GM23338 (cell line): ENCODE measurements at regions not wholly inside any gene's neighbourhood (a gene's known extent, or its start where the extent isn't known, plus 50 kb on each side); places are given as distances from the start of the nearest gene placed in this dataset.

Experiments
- CREB1 ChIP-seq: fragments of 250-450 bp; sonication (Bioruptor Pico); IDR thresholded peaks from 2 replicates; pipeline ENCODE4 v1.5.0; 2020; ENCODE audit warnings: low read depth, mild to moderate bottlenecking, moderate library complexity
- CTCF ChIP-seq, 2 experiments: fragments of 200-600 bp in 1 of 2; sonication (generic) in 1 of 2; conservative IDR thresholded peaks; 2 replicates each; pipeline versions ENCODE4 v1.5.1 to v1.6.1; 2016 to 2017; ENCODE audit warnings: antibody characterized with exemption in 2 of 2, low read depth in 2 of 2, mild to moderate bottlenecking in 2 of 2, moderate library complexity in 1 of 2
- ETS1 ChIP-seq: IDR thresholded peaks from 2 replicates; pipeline ENCODE4 v1.6.1; 2016; ENCODE audit warnings: antibody characterized with exemption
- EZH2 ChIP-seq: fragments of 200-600 bp; sonication (generic); IDR thresholded peaks from one replicate; pipeline ENCODE4 v1.8.0; 2017; ENCODE audit warnings: antibody characterized with exemption, mild to moderate bottlenecking, low read depth; ENCODE audit not compliant: unreplicated experiment
- EZH2phosphoT487 ChIP-seq: fragments of 200-600 bp; sonication (generic); IDR thresholded peaks from one replicate; pipeline ENCODE4 v1.8.1; 2018; ENCODE audit warnings: antibody characterized with exemption; ENCODE audit not compliant: unreplicated experiment
- JUNB ChIP-seq: IDR thresholded peaks from one replicate; pipeline ENCODE4 v1.6.1; 2016; ENCODE audit warnings: antibody characterized with exemption; ENCODE audit not compliant: unreplicated experiment
- NANOG ChIP-seq: IDR thresholded peaks from 2 replicates; pipeline ENCODE4 v1.6.1; 2016; ENCODE audit warnings: antibody characterized with exemption, borderline replicate concordance
- POLR2AphosphoS5 ChIP-seq: IDR thresholded peaks from 2 replicates; pipeline ENCODE4 v1.6.1; 2016; ENCODE audit warnings: antibody characterized with exemption, low read depth
- REST ChIP-seq: IDR thresholded peaks from one replicate; pipeline ENCODE4 v1.6.1; 2018; ENCODE audit warnings: antibody characterized with exemption; ENCODE audit not compliant: unreplicated experiment
- ZNF114 ChIP-seq: fragments of 250-450 bp; sonication (Bioruptor Pico); IDR thresholded peaks from 2 replicates; pipeline ENCODE4 v1.5.0; 2020; ENCODE audit warnings: mild to moderate bottlenecking, moderate library complexity

- TF ChIP-seq REST, result no peak
- no peak for TF ChIP-seq CTCF (conservative IDR thresholded peaks at IDR 0.05; ENCODE audit: low read depth in 2 of 2)
- no peak for TF ChIP-seq NANOG
- no peak for TF ChIP-seq ZNF114 (CRISPR knock-in tag)
- TF ChIP-seq POLR2AphosphoS5, result no peak
- no peak for TF ChIP-seq EZH2
- TF ChIP-seq JUNB, result no peak
- TF ChIP-seq EZH2phosphoT487, result no peak
- no peak for TF ChIP-seq CREB1 (CRISPR knock-in tag)
- no peak for TF ChIP-seq ETS1
Measured at GRCh38 chr1:87926921-87927320, 598.2 kb downstream of the LMO4 start.
